OCI-LY7 (cell line): ENCODE measurements at regions not wholly inside any gene's neighbourhood (a gene's known extent, or its start where the extent isn't known, plus 50 kb on each side); places are given as distances from the start of the nearest gene placed in this dataset.

Source experiments
- CTCF ChIP-seq: fragments of 200-600 bp; sonication (generic); conservative IDR thresholded peaks from 2 replicates; pipeline ENCODE4 v1.5.1; 2014; ENCODE audit warnings: mild to moderate bottlenecking, antibody characterized with exemption, low read length, moderate library complexity, mixed read lengths
- EZH2phosphoT487 ChIP-seq: fragments of 200-600 bp; sonication (generic); IDR thresholded peaks from 2 replicates; pipeline ENCODE4 v1.6.1; 2018; ENCODE audit warnings: low read depth, borderline replicate concordance, mild to moderate bottlenecking, mixed run types, antibody characterized with exemption, low read length, moderate library complexity, mixed read lengths

- TF ChIP-seq CTCF (no peak), EZH2phosphoT487 (no peak)
Measured at GRCh38 chr7:81600608-81601007, 169.2 kb downstream of the HGF start.
